AG09309 (cell line): ENCODE measurements at regions not wholly inside any gene's neighbourhood (a gene's known extent, or its start where the extent isn't known, plus 50 kb on each side); places are given as distances from the start of the nearest gene placed in this dataset.

ENCODE experiments used
- DNase-seq: peaks from one replicate; pipeline ENCODE4 v3.0.0-alpha.2; 2010; ENCODE audit warnings: low read depth
- H3K4me3 ChIP-seq: 2 replicates; pipeline ENCODE4 v1.5.1; 2011; ENCODE audit warnings: mild to moderate bottlenecking, low read depth, low read length, moderate library complexity; ENCODE audit not compliant: control insufficient read depth
- CTCF ChIP-seq: IDR thresholded peaks from 2 replicates; pipeline ENCODE4 v1.5.1; 2011; ENCODE audit warnings: mild to moderate bottlenecking, low read depth, low read length, inconsistent platforms; ENCODE audit not compliant: insufficient read depth, control insufficient read depth; ENCODE audit errors: missing control alignments

DNA sequence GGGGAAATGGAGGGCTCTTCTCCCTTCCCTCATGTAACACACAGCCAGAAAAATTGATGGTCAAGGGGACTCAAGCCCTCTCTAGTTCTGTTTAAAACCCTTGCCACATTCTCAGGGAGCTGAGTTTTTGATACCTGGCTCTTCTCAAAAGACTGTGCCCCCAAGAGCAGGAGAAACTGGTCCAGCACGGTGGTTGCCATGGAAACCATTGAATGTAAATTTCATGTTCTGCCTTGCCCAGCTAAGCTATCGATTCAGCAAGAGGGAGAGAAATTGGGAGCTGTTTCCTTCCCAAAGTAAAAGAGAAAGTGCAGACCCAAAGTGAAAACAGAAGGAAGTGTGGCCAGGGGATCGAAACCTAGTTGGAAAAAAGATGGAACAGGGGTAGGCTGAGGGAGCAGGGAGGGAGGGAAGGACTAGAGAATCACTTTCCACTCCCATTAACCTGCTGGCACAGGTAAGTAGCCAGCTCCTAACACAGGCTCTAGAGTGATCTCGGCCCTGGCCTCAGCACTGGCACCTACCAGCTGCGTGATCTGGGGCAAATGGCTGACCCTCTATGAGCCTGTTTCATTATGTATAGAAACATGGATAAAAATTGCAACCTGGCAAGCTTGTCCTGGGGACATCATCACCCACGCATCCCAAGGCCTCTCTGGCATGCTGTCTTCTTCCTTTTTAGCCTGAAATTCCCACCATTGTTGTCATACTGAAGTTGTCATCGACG lies 140.9 kb downstream of the TPRA1 start:
- TF ChIP-seq CTCF = no peak
- no peak overlapping the region for H3K4me3 ChIP-seq
- DNase-seq = no peak

GRCh38 chr3:127448671-127449070 lies 141.9 kb downstream of the TPRA1 start:
- H3K4me3 ChIP-seq = no peak overlapping the region
- TF ChIP-seq CTCF = no peak
- no peak for DNase-seq

- no peak for DNase-seq
- TF ChIP-seq CTCF = no peak
These were observed 142.4 kb downstream of the TPRA1 start for GRCh38 chr3:127448161-127448561.

DNA sequence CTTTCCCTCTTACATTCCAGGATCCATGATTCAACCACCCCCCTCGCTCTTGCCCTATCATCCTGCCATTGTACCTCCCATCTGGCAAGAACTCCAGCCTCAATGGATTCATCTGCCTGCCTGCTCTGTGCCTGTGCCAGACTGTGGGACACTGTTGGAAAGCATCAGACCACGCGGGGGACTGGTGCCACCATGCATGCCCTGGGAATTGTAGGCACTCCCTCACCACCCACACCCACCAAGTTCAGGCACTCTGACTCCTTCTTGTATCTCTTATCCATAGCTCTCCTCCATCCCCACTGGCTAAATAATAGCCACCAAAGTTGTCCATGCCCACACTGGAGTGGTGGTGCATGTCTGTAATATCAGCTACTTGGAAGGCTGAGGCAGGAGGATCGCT lies 143.8 kb downstream of the TPRA1 start:
- H3K4me3 ChIP-seq = no peak overlapping the region
- TF ChIP-seq CTCF = no peak
- DNase-seq = no peak

More at GRCh38 chr3:127448161-127448561, 142.4 kb downstream of the TPRA1 start:
- no peak overlapping the region for H3K4me3 ChIP-seq

DNA sequence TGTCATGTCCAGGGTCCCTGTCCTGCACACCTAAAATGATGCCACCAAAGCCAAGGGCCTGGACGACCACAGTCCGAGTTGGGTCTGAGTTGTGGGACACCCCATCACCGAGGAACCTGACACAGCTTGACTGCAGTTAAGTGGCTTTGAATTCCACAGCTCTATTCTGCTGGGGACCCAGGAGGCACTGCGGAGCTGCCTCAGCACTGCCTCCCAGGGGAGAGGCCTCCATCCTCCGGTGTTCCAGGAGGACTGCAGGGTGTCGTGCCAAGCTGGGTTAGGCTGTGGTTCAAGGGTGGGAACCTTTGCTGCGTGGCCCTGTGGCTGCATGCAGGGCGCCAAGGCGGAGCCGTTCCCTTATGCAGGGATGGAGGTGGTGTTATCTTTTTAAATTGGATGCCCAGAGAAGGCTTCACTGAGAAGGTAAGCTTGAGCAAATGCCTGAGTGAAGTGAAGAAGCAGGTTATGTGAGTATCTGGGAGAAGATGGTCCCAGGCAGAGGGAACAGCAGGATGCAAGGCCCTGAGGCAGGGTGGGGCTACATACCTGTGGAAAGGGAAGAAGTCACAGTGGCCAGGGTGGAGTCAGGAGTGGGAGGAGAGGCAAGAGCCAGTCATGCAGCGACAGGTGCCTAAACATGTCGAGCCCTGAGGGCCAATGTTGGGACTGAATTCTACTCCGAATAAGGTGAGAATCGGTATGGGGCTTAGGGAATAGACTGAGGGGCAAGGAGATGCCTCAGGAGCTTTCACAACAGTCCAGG lies 144.8 kb downstream of the TPRA1 start:
- TF ChIP-seq CTCF = no peak
- DNase-seq = no peak
- H3K4me3 ChIP-seq = no peak overlapping the region

DNA sequence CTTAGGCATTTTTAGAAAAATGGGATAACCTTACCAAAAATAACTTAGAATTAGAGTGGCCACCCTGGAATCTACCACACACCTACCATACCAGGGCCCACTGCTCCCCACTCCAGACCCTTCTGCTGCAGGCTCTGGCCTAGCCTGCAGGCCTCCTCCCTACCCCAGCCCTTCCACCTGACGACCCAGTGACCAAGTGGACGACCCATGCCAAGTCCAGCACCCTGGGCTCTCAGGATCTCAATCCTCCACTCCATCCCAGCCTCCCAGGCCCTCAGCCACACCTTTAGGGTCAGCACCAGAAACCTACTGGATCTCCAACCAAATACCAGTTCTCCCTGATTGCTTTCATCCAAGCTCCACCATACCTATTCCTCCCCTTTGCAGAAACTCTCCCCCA lies 145.8 kb downstream of the TPRA1 start:
- TF ChIP-seq CTCF = no peak
- no peak for DNase-seq
- no peak overlapping the region for H3K4me3 ChIP-seq
